ENCODE measurements at regions not wholly inside any gene's neighbourhood (a gene's known extent, or its start where the extent isn't known, plus 50 kb on each side); places are given as distances from the start of the nearest gene placed in this dataset.
"Not testable (repeated sequence)": the region's sequence is repeated elsewhere in the genome, so short reads cannot be mapped to it uniquely, and the experiment has no call there.

DNA sequence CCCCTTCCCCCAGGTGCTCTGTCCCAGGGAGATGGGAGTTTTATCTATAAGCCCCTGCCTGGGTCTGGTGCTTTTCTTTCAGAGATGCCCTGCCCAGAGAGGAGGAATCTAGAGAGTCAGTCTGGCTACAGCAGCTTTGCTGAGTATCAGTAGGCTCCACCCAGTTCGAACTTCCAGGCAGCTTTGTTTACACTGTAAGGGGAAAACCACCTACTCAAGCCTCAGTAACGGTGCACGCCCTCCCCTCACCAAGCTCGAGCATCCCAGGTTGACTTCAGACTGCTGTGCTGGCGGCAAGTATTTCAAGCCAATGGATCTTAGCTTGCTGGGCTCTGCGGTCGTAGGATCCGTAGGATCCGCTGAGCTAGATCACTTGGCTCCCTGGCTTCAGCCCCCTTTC lies 72.1 kb upstream of the GMNC start:
- TF ChIP-seq, protein P1, sequence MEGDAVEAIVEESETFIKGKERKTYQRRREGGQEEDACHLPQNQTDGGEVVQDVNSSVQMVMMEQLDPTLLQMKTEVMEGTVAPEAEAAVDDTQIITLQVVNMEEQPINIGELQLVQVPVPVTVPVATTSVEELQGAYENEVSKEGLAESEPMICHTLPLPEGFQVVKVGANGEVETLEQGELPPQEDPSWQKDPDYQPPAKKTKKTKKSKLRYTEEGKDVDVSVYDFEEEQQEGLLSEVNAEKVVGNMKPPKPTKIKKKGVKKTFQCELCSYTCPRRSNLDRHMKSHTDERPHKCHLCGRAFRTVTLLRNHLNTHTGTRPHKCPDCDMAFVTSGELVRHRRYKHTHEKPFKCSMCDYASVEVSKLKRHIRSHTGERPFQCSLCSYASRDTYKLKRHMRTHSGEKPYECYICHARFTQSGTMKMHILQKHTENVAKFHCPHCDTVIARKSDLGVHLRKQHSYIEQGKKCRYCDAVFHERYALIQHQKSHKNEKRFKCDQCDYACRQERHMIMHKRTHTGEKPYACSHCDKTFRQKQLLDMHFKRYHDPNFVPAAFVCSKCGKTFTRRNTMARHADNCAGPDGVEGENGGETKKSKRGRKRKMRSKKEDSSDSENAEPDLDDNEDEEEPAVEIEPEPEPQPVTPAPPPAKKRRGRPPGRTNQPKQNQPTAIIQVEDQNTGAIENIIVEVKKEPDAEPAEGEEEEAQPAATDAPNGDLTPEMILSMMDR (conservative IDR thresholded peaks at IDR 0.05; ENCODE audit: low read length) = not testable (repeated sequence)
- not testable (repeated sequence) for TF ChIP-seq EZH2phosphoT487 (IDR thresholded peaks at IDR 0.05; ENCODE audit: borderline replicate concordance, low read depth, low read length)
